Right atrium auricular region (tissue), 2 donors: ENCODE measurements at regions not wholly inside any gene's neighbourhood (a gene's known extent, or its start where the extent isn't known, plus 50 kb on each side); places are given as distances from the start of the nearest gene placed in this dataset.

ENCODE experiments used
- DNase-seq: peaks from one replicate; pipeline ENCODE4 v3.0.0-alpha.2; 2019; ENCODE audit warnings: low spot score
- H3K27ac ChIP-seq, 2 donors: fragments of 200-600 bp; sonication (generic); 1 replicate in 1 of 2; 2 replicates in 1 of 2; pipeline ENCODE4 v1.5.1; 2016 to 2019
- H3K27me3 ChIP-seq, 2 donors: fragments of 200-600 bp; sonication (generic); one replicate each; pipeline versions ENCODE4 v1.5.1 to v1.6.0; 2017 to 2019
- H3K36me3 ChIP-seq: fragments of 200-600 bp; sonication (generic); one replicate; pipeline ENCODE4 v1.5.1; 2016
- H3K4me1 ChIP-seq, 2 donors: fragments of 200-600 bp; sonication (generic); one replicate each; pipeline versions ENCODE4 v1.5.1 to v1.6.0; 2017 to 2019
- H3K4me3 ChIP-seq, 2 donors: fragments of 200-600 bp; sonication (generic); 1 replicate in 1 of 2; 2 replicates in 1 of 2; pipeline ENCODE4 v1.5.1; 2017 to 2019; ENCODE audit warnings: mild to moderate bottlenecking in 1 of 2, moderate library complexity in 1 of 2
- H3K9me3 ChIP-seq, 2 donors: fragments of 200-600 bp; sonication (generic); one replicate each; pipeline ENCODE4 v1.5.1; 2019
- TF ChIP-seq, protein P1 (sequence below), 2 donors: fragments of 200-600 bp; sonication (generic); IDR thresholded peaks; one replicate each; pipeline ENCODE4 v1.5.1; 2019; ENCODE audit warnings: antibody characterized with exemption in 2 of 2

- TF ChIP-seq, protein P1, sequence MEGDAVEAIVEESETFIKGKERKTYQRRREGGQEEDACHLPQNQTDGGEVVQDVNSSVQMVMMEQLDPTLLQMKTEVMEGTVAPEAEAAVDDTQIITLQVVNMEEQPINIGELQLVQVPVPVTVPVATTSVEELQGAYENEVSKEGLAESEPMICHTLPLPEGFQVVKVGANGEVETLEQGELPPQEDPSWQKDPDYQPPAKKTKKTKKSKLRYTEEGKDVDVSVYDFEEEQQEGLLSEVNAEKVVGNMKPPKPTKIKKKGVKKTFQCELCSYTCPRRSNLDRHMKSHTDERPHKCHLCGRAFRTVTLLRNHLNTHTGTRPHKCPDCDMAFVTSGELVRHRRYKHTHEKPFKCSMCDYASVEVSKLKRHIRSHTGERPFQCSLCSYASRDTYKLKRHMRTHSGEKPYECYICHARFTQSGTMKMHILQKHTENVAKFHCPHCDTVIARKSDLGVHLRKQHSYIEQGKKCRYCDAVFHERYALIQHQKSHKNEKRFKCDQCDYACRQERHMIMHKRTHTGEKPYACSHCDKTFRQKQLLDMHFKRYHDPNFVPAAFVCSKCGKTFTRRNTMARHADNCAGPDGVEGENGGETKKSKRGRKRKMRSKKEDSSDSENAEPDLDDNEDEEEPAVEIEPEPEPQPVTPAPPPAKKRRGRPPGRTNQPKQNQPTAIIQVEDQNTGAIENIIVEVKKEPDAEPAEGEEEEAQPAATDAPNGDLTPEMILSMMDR (IDR thresholded peaks at IDR 0.05): no peak
- Histone ChIP-seq H3K9me3 (no peaks in the 10 kb centered on the region), H3K4me3 (no peak overlapping the region), H3K27me3 (no peaks in the 10 kb centered on the region), H3K36me3 (no peaks in the 10 kb centered on the region), H3K4me1 (no peaks in the 10 kb centered on the region), H3K27ac (no peak overlapping the region)
- DNase-seq: no peak
Measured at GRCh38 chr1:25034736-25035522, 104.9 kb upstream of the RUNX3 start.

DNA sequence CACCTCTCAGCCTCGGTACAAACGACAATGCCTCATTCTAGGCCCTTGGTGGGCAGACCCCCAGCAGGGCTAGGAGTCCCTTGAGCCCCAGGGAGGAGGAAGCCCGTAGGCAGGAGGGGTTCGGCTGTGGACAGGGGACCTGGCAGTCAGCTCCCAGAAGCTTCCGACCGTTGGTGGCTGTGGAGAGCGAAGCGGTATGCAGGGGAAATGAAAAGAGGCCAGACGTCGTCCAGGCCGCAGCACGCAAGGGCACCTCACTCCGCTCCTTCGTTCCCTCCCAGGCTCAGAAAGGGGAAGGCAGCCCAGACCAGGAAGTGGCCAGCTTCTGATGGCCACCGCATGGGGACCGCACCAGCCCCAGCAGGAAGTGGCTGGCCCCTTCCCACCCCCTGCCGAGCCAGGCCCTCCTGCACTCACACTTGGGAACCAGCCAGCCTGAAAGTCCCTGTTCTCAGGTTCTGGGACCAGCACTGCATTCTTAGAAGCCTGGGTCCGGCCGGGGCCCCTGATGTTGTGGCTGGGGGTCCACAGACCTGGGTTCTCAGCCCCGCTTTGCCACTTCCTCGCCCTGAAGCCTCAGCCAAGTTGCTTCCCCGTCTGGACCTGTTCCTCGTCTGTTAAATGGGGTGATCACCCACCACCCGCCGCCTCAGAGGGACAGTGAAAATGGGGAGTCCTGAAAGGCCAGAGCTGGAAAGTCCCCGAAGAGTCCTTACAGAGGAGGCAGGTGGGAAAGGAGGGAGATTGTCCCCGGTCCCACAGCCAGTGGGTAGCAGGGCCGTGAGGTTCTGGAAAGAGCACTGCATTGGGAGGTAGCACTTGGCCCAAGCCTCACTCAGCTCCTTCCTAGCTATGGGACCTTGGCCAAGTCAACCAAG lies 104.0 kb upstream of the RUNX3 start:
- no peaks in the 10 kb centered on the region for H3K9me3 ChIP-seq
- H3K4me3 ChIP-seq: no peak overlapping the region
- H3K36me3 ChIP-seq: no peaks in the 10 kb centered on the region
- DNase-seq: no peak
- no peaks in the 10 kb centered on the region for H3K27me3 ChIP-seq
- TF ChIP-seq, protein P1 (IDR thresholded peaks at IDR 0.05): no peak
- no peak overlapping the region for H3K27ac ChIP-seq
- H3K4me1 ChIP-seq: no peaks in the 10 kb centered on the region

- DNase-seq: no peak
- TF ChIP-seq, protein P1 (IDR thresholded peaks at IDR 0.05): no peak
Measured at GRCh38 chr1:25033030-25033827, 103.2 kb upstream of the RUNX3 start.

DNA sequence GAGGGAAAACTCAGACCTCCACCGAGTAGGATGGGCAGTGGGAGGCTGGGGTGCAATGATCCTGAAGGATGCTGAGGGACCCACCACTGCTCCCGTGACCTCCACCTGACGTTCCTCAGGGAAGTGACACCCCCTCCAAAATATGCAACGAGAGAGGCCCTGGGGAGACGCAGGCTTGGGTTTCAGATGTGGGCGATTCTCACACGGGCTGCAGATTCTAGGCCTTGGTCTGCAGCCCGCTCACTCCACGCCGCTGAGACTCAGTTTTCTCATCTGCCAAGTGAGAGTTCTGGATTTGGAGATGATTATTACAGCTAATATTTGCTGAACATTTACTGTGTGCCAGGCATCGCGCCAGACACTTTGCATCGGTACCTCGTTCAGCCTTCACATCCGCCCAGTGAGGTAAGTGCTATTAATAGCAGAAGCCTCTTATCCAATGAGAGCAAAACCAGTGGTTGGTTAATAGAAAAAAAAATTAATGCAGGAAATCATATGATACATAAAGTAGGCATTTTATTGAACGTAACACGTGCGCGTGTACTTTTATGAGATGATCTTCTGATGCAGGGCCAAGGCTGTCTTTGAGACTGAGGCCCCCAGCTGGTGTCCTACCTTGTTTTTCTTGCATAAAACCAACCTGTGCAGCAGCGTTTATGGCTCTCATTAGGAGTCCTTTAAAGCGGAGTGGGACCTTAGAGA lies 102.0 kb upstream of the RUNX3 start:
- H3K4me1 ChIP-seq: no peaks in the 10 kb centered on the region
- no peak overlapping the region for H3K27ac ChIP-seq
- no peaks in the 10 kb centered on the region for H3K27me3 ChIP-seq
- no peak for DNase-seq
- H3K36me3 ChIP-seq: no peaks in the 10 kb centered on the region
- H3K4me3 ChIP-seq: no peak overlapping the region
- TF ChIP-seq, protein P1 (IDR thresholded peaks at IDR 0.05): no peak
- H3K9me3 ChIP-seq: no peaks in the 10 kb centered on the region

More at GRCh38 chr1:25033030-25033827, 103.2 kb upstream of the RUNX3 start:
- Histone ChIP-seq H3K27me3 (no peaks in the 10 kb centered on the region), H3K4me1 (no peaks in the 10 kb centered on the region), H3K9me3 (no peaks in the 10 kb centered on the region), H3K4me3 (no peak overlapping the region), H3K27ac (no peak overlapping the region), H3K36me3 (no peaks in the 10 kb centered on the region)

GRCh38 chr1:25031601-25031965 lies 101.5 kb upstream of the RUNX3 start:
- TF ChIP-seq, protein P1 (IDR thresholded peaks at IDR 0.05): no peak
- no peak overlapping the region for H3K4me3 ChIP-seq
- no peaks in the 10 kb centered on the region for H3K9me3 ChIP-seq
- no peak for DNase-seq
- no peaks in the 10 kb centered on the region for H3K27me3 ChIP-seq
- no peaks in the 10 kb centered on the region for H3K36me3 ChIP-seq
- H3K4me1 ChIP-seq: no peaks in the 10 kb centered on the region
- no peak overlapping the region for H3K27ac ChIP-seq
